T-cell (primary cell): ENCODE measurements at regions not wholly inside any gene's neighbourhood (a gene's known extent, or its start where the extent isn't known, plus 50 kb on each side); places are given as distances from the start of the nearest gene placed in this dataset.

Source experiments
- ATAC-seq, 4 experiments: fragments of 200-7000 bp in 3 of 4; fragments of 150-1000 bp in 1 of 4; cut with Tn5 transposase; replicated peaks in 1 of 4; 1 replicate in 3 of 4; 2 replicates in 1 of 4; pipeline ENCODE4 v1.10.0; 2021; ENCODE audit warnings: moderate library complexity in 3 of 4, mild to moderate bottlenecking in 2 of 4, moderate number of reproducible peaks in 1 of 4
- CTCF ChIA-PET, 2 donors: fragments of 300-600 bp; sonication (Branson Sonifier 250); formaldehyde crosslinking; loops; one replicate each; lab custom pipeline; 2022; ENCODE audit warnings: antibody characterized with exemption in 2 of 2; lab: Charles Lee
- POLR2A ChIA-PET, 2 donors: fragments of 300-600 bp; sonication (Branson Sonifier 250); formaldehyde crosslinking; loops; one replicate each; lab custom pipeline; 2022; ENCODE audit warnings: antibody characterized with exemption in 2 of 2; lab: Charles Lee
- DNase-seq, 35 experiments: peaks; one replicate each; pipeline versions ENCODE4 v3.0.0 to v3.0.0-alpha.2; 2013 to 2023
- H3K27ac ChIP-seq: one replicate; pipeline ENCODE4 v1.5.1; 2013; ENCODE audit warnings: low read length
- H3K27me3 ChIP-seq, 2 experiments: replicated peaks in 1 of 2; 1 replicate in 1 of 2; 2 replicates in 1 of 2; pipeline versions ENCODE4 v1.6.1 to v1.7.0; 2013; ENCODE audit warnings: low read length in 1 of 2, mixed read lengths in 1 of 2; ENCODE audit not compliant: control insufficient read depth in 2 of 2, insufficient read depth in 2 of 2; ENCODE audit errors: extremely low read depth in 1 of 2
- H3K36me3 ChIP-seq, 2 donors: 1 replicate in 1 of 2; 2 replicates in 1 of 2; pipeline versions ENCODE4 v1.6.1 to v1.7.0; 2013; ENCODE audit warnings: low read length in 1 of 2; ENCODE audit not compliant: control insufficient read depth in 2 of 2, insufficient read depth in 1 of 2; ENCODE audit errors: extremely low read depth in 1 of 2
- H3K4me1 ChIP-seq, 2 experiments: 1 replicate in 1 of 2; 2 replicates in 1 of 2; pipeline versions ENCODE4 v1.6.1 to v1.7.0; 2013; ENCODE audit warnings: low read length in 2 of 2, mixed read lengths in 1 of 2; ENCODE audit not compliant: insufficient read depth in 2 of 2, control insufficient read depth in 1 of 2; ENCODE audit errors: extremely low read depth in 1 of 2
- H3K4me3 ChIP-seq, 2 donors: 1 replicate in 1 of 2; 2 replicates in 1 of 2; pipeline versions ENCODE4 v1.5.1 to v1.7.0; 2013; ENCODE audit warnings: mild to moderate bottlenecking in 2 of 2, low read length in 1 of 2, moderate library complexity in 1 of 2; ENCODE audit not compliant: control insufficient read depth in 1 of 2; ENCODE audit errors: extremely low read depth in 1 of 2
- H3K9me3 ChIP-seq: 2 replicates; pipeline ENCODE4 v1.7.0; 2013
- H3K27ac Mint-ChIP-seq, 2 donors: one replicate each; pipeline ENCODE4 v1.8.0; 2020 to 2021; ENCODE audit warnings: mild to moderate bottlenecking in 2 of 2, mixed read lengths in 2 of 2
- H3K27me3 Mint-ChIP-seq, 2 donors: one replicate each; pipeline ENCODE4 v1.8.0; 2021 to 2022; ENCODE audit warnings: mixed read lengths in 2 of 2
- H3K36me3 Mint-ChIP-seq: one replicate; pipeline ENCODE4 v1.8.0; 2021; ENCODE audit warnings: mixed read lengths
- H3K4me1 Mint-ChIP-seq, 3 donors: one replicate each; pipeline ENCODE4 v1.8.0; 2020 to 2022; ENCODE audit warnings: mixed read lengths in 3 of 3, mild to moderate bottlenecking in 1 of 3
- H3K4me3 Mint-ChIP-seq, 3 donors: one replicate each; pipeline ENCODE4 v1.8.0; 2020 to 2022; ENCODE audit warnings: mild to moderate bottlenecking in 3 of 3, mixed read lengths in 3 of 3, moderate library complexity in 3 of 3
- H3K9me3 Mint-ChIP-seq, 3 donors: one replicate each; pipeline ENCODE4 v1.8.0; 2020 to 2022; ENCODE audit warnings: mixed read lengths in 3 of 3
- WGBS: methylation state at CpG from one replicate; pipeline ENCODE4 v1.1.5; 2013; ENCODE audit warnings: missing lambda C conversion rate; ENCODE audit not compliant: insufficient coverage; 5-methylcytosine and 5-hydroxymethylcytosine counted together

- H3K27ac ChIP-seq, result no peak overlapping the region
- no peak for ATAC-seq
- H3K36me3 ChIP-seq, result no peaks in the 10 kb centered on the region
- ChIA-PET POLR2A (no interaction called here), CTCF (no interaction called here)
- no peaks in the 10 kb centered on the region for H3K27me3 ChIP-seq
- no peaks in the 10 kb centered on the region for H3K4me1 ChIP-seq
- no peak overlapping the region for H3K4me3 ChIP-seq
- Mint-ChIP-seq H3K36me3 (no peaks in the 10 kb centered on the region), H3K27me3 (no peaks in the 10 kb centered on the region), H3K9me3 (peaks cover 0 to 36% (median 13%) of the 10 kb centered on the region in 3 donors), H3K4me1 (no peaks in the 10 kb centered on the region), H3K4me3 (no peak overlapping the region), H3K27ac (no peak overlapping the region)
- DNase-seq, result no peak
- WGBS, result 82% methylated on average over 4 of the region's 8 CpGs
- H3K9me3 ChIP-seq, result peaks cover 2% of the 10 kb centered on the region
Observed at GRCh38 chr2:121159291-121160071, 125.5 kb downstream of the TFCP2L1 start.

- Histone ChIP-seq H3K27me3 (no peaks in the 10 kb centered on the region), H3K4me3 (no peak overlapping the region), H3K9me3 (peaks cover 2% of the 10 kb centered on the region), H3K4me1 (no peaks in the 10 kb centered on the region), H3K36me3 (no peaks in the 10 kb centered on the region), H3K27ac (no peak overlapping the region)
- WGBS, result 60% methylated on average over 1 of the region's 4 CpGs
- POLR2A ChIA-PET, result no interaction called here
- no peaks in the 10 kb centered on the region for H3K27me3 Mint-ChIP-seq
- no peak overlapping the region for H3K4me3 Mint-ChIP-seq
- CTCF ChIA-PET, result no interaction called here
- ATAC-seq (no peak), DNase-seq (no peak)
- H3K4me1 Mint-ChIP-seq, result no peaks in the 10 kb centered on the region
- no peak overlapping the region for H3K27ac Mint-ChIP-seq
- no peaks in the 10 kb centered on the region for H3K36me3 Mint-ChIP-seq
- H3K9me3 Mint-ChIP-seq, result peaks cover 0 to 36% (median 13%) of the 10 kb centered on the region in 3 donors
Observed at GRCh38 chr2:121160366-121160765, 124.6 kb downstream of the TFCP2L1 start.

GRCh38 chr2:121161272-121161671 lies 123.7 kb downstream of the TFCP2L1 start:
- POLR2A ChIA-PET, result no interaction called here
- CTCF ChIA-PET, result no interaction called here
- Histone ChIP-seq H3K4me1 (no peaks in the 10 kb centered on the region), H3K9me3 (peaks cover 2% of the 10 kb centered on the region), H3K4me3 (no peak overlapping the region), H3K27ac (no peak overlapping the region), H3K27me3 (no peaks in the 10 kb centered on the region), H3K36me3 (no peaks in the 10 kb centered on the region)
- Mint-ChIP-seq H3K36me3 (no peaks in the 10 kb centered on the region), H3K4me3 (no peak overlapping the region), H3K27ac (no peak overlapping the region), H3K27me3 (no peaks in the 10 kb centered on the region), H3K4me1 (no peaks in the 10 kb centered on the region), H3K9me3 (peaks cover 0 to 34% (median 13%) of the 10 kb centered on the region in 3 donors)
- DNase-seq (no peak), ATAC-seq (no peak)
- no CpG with 5 or more reads among the region's 1 CpG for WGBS

GRCh38 chr2:121162893-121163292 lies 122.1 kb downstream of the TFCP2L1 start:
- CTCF ChIA-PET, result no interaction called here
- no peak for ATAC-seq

GRCh38 chr2:121164042-121164441 lies 121.0 kb downstream of the TFCP2L1 start:
- CTCF ChIA-PET, result no interaction called here
- Mint-ChIP-seq H3K27me3 (no peaks in the 10 kb centered on the region), H3K9me3 (peaks cover 0 to 9% (median 5%) of the 10 kb centered on the region in 3 donors)

More at GRCh38 chr2:121162893-121163292, 122.1 kb downstream of the TFCP2L1 start:
- Mint-ChIP-seq H3K27ac (no peak overlapping the region), H3K27me3 (no peaks in the 10 kb centered on the region), H3K4me3 (no peak overlapping the region), H3K9me3 (peaks cover 0 to 19% (median 11%) of the 10 kb centered on the region in 3 donors), H3K4me1 (no peaks in the 10 kb centered on the region), H3K36me3 (no peaks in the 10 kb centered on the region)
- H3K36me3 ChIP-seq, result no peaks in the 10 kb centered on the region
- no peak for DNase-seq
- H3K4me3 ChIP-seq, result no peak overlapping the region
- no peak overlapping the region for H3K27ac ChIP-seq
- H3K27me3 ChIP-seq, result no peaks in the 10 kb centered on the region
- no peaks in the 10 kb centered on the region for H3K4me1 ChIP-seq
- H3K9me3 ChIP-seq, result peaks cover 2% of the 10 kb centered on the region
- POLR2A ChIA-PET, result interaction anchor here in 1 of 2 donors (0.7 kb wide), 1 partner anchor 9 kb away, joined by 7 read pairs; no protein-coding TSS in a partner anchor

GRCh38 chr2:121165038-121165542 lies 119.9 kb downstream of the TFCP2L1 start:
- Mint-ChIP-seq H3K36me3 (no peaks in the 10 kb centered on the region), H3K27ac (no peak overlapping the region), H3K9me3 (peaks cover 3 to 12% (median 7%) of the 10 kb centered on the region in 3 donors), H3K27me3 (peaks cover 0 to 3% of the 10 kb centered on the region in 2 donors), H3K4me3 (no peak overlapping the region), H3K4me1 (no peaks in the 10 kb centered on the region)
- no peak for DNase-seq
- no CpG with 5 or more reads among the region's 1 CpG for WGBS
- Histone ChIP-seq H3K36me3 (no peaks in the 10 kb centered on the region), H3K4me1 (no peaks in the 10 kb centered on the region), H3K27ac (no peak overlapping the region), H3K9me3 (peaks cover 2% of the 10 kb centered on the region), H3K4me3 (no peak overlapping the region), H3K27me3 (no peaks in the 10 kb centered on the region)
- ChIA-PET CTCF (no interaction called here), POLR2A (no interaction called here)
- ATAC-seq, result no peak

More at GRCh38 chr2:121164042-121164441, 121.0 kb downstream of the TFCP2L1 start:
- H3K36me3 Mint-ChIP-seq, result no peaks in the 10 kb centered on the region
- no peaks in the 10 kb centered on the region for H3K27me3 ChIP-seq
- WGBS, result 100% methylated on average over 1 of the region's 3 CpGs
- H3K4me3 Mint-ChIP-seq, result no peak overlapping the region
- no peak overlapping the region for H3K27ac ChIP-seq
- POLR2A ChIA-PET, result no interaction called here
- peaks cover 2% of the 10 kb centered on the region for H3K9me3 ChIP-seq
- no peak overlapping the region for H3K4me3 ChIP-seq
- no peak for ATAC-seq
- DNase-seq, result no peak
- H3K27ac Mint-ChIP-seq, result no peak overlapping the region
- no peaks in the 10 kb centered on the region for H3K4me1 ChIP-seq
- H3K4me1 Mint-ChIP-seq, result no peaks in the 10 kb centered on the region
- no peaks in the 10 kb centered on the region for H3K36me3 ChIP-seq
